ENCODE measurements at regions not wholly inside any gene's neighbourhood (a gene's known extent, or its start where the extent isn't known, plus 50 kb on each side); places are given as distances from the start of the nearest gene placed in this dataset.

DNA sequence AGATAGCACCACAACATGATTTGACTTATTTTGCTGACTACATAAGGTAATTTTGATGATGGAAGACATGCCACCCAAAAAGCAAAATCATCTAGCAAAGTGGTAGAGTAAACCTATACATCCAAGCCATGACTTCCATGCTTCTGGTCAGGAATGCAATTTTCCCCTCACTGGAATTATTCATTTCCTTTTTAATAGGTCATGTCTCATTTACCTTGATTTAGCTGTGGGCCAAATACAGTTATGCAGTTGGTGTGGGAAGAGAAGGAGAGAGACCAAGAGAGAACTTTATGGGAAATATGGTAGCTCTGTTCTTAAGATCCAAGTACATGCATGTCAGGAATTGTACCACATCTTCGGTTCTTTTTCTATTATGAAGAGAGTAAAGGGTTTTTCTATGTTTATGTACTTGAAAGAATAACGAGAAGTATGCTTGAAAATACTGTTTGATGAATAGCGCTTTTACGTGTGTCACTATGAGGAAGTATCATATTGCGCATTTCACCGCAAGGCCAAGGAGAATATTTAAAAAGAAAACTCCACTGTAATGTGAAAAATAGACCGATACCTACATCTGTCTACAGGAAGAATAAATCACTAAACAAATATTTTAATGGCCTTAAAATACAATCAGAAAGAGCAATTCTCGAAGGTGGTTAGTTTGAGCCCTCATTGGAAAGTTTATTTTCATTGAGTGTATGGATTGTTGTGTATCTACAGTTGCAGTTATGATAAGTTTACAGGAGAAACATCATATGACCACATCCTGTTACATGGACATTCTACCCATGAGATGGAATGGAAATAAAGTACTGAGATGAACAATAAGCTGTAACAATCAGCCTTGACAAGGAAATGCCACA lies 134.0 kb downstream of the FOXD1 start:
- no peaks in the 10 kb centered on the region for H3K9me3 Mint-ChIP-seq
- peaks cover 5% of the 10 kb centered on the region for H3K4me1 Mint-ChIP-seq
- H3K27me3 Mint-ChIP-seq = peaks cover 63% of the 10 kb centered on the region
- H3K27ac Mint-ChIP-seq = no peak overlapping the region
- H3K4me3 Mint-ChIP-seq = no peak overlapping the region
- H3K36me3 Mint-ChIP-seq (ENCODE audit: low read depth) = no peaks in the 10 kb centered on the region
- no peak for ATAC-seq (replicated peaks)

DNA sequence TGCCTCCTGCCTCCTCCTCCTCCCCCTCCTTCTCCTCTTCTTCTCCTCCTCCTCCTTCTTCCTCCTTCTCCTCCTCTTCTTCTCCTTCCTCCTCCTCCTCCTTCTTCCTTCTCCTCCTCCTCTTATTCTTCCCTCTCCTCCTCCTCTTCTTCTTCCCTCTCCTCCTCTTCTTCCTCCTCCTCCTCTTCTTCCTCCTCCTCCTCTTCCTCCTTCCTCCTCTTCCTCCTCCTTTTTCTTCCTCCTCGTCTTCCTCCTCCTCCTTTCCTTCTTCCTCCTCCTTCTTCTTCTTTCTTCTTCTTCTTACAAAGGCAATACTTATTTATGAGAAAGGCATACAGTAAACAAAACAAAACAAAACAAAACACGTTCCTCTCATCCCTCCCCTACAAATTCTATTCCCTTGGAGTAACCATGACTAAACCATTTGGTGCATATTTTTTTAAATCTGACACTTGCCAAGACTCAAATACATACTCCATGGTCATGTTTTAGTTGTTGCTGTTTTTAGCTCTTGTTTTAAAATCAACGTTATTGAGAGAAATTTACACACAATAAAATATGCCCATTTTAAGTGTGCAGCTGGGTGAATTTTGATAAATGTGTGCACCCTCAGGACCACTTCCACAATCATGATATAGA lies 135.6 kb downstream of the FOXD1 start:
- no peak overlapping the region for H3K27ac Mint-ChIP-seq
- H3K4me1 Mint-ChIP-seq = peaks cover 5% of the 10 kb centered on the region
- H3K27me3 Mint-ChIP-seq = peaks cover 58% of the 10 kb centered on the region
- no peaks in the 10 kb centered on the region for H3K9me3 Mint-ChIP-seq
- no peak for ATAC-seq (replicated peaks)
- no peaks in the 10 kb centered on the region for H3K36me3 Mint-ChIP-seq (ENCODE audit: low read depth)
- no peak overlapping the region for H3K4me3 Mint-ChIP-seq

GRCh38 chr5:73312146-73312871 lies 136.3 kb downstream of the FOXD1 start:
- Mint-ChIP-seq H3K4me1 (peaks cover 5% of the 10 kb centered on the region), H3K9me3 (no peaks in the 10 kb centered on the region), H3K4me3 (no peak overlapping the region), H3K27me3 (peaks cover 63% of the 10 kb centered on the region), H3K27ac (no peak overlapping the region), H3K36me3 (ENCODE audit: low read depth) (no peaks in the 10 kb centered on the region)
- peak; percentile 26 for ATAC-seq (replicated peaks)

- Mint-ChIP-seq H3K4me1 (peaks cover 5% of the 10 kb centered on the region), H3K4me3 (no peak overlapping the region), H3K27me3 (peaks cover 65% of the 10 kb centered on the region), H3K27ac (no peak overlapping the region), H3K9me3 (no peaks in the 10 kb centered on the region), H3K36me3 (ENCODE audit: low read depth) (no peaks in the 10 kb centered on the region)
- ATAC-seq (replicated peaks) = no peak
Observed at GRCh38 chr5:73311291-73312110, 137.1 kb downstream of the FOXD1 start.

- no peak for ATAC-seq (replicated peaks)
Observed at GRCh38 chr5:73307645-73308355, 134.8 kb downstream of the TMEM174 start.

DNA sequence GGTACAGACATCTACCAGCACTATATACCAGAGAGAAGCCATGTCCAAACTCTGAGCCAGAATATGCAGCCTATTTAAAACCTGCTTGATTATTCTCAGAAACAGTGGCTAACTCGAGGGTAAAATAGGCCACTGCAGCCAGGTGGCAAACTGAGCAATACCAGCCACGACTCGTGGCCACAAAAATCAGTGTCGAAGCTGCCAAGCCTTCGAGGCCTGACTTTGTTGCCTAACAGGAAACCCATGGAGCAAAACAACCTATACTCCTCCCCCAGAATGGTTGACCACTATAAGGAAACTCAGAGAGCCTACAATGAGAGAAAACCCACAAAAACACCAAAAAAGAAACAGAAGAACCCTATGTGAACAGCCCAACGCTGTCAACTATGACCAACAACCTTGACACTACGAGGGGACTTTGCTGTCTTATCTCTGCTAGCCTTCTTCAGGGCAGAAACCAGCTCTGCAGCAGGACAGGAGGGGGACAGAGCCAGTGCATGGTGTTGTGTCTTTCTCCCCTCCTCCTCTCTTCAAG lies 133.8 kb downstream of the TMEM174 start:
- H3K4me1 Mint-ChIP-seq = no peaks in the 10 kb centered on the region
- ATAC-seq (replicated peaks) = no peak
- H3K27me3 Mint-ChIP-seq = peaks cover 64% of the 10 kb centered on the region
- no peak overlapping the region for H3K4me3 Mint-ChIP-seq
- H3K9me3 Mint-ChIP-seq = no peaks in the 10 kb centered on the region
- H3K27ac Mint-ChIP-seq = no peak overlapping the region
- peaks cover 4% of the 10 kb centered on the region for H3K36me3 Mint-ChIP-seq (ENCODE audit: low read depth)

More at GRCh38 chr5:73307645-73308355, 134.8 kb downstream of the TMEM174 start:
- peaks cover under 1% of the 10 kb centered on the region for H3K4me1 Mint-ChIP-seq
- H3K4me3 Mint-ChIP-seq = no peak overlapping the region
- H3K27me3 Mint-ChIP-seq = peaks cover 64% of the 10 kb centered on the region
- no peak overlapping the region for H3K27ac Mint-ChIP-seq
- H3K36me3 Mint-ChIP-seq (ENCODE audit: low read depth) = peaks cover 2% of the 10 kb centered on the region
- no peaks in the 10 kb centered on the region for H3K9me3 Mint-ChIP-seq

DNA sequence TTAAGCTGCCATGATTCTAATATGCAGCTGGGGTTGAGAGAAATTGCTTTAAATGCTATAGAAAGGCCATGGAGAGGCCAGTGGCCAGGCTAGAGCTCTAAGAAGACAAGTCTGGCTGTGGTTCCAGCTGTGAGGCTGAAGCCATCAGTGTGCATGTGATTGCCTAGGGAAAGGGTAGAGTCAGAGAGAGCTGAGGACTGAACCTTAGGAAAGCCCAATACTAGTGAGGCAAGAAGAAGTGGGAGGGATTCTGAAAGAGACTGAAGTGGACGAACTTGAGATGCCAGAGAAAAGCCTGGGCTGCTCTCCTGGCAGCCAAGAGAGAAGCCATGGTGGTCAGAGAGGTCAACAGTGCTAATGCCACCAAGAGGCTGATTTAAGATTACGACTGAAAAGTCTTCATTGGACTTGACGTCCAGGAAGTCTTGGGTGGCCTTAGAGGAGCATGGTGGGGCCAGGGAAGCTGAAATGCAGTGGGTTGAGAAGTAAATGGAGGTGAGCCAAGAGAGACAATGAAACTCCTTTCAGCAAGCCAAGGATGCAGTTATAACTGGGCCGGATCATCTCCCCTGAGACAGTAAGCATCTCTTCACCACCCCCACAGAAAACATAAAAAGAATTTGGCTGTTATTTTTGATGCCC lies 133.2 kb downstream of the TMEM174 start:
- H3K4me3 Mint-ChIP-seq = no peak overlapping the region
- H3K9me3 Mint-ChIP-seq = no peaks in the 10 kb centered on the region

DNA sequence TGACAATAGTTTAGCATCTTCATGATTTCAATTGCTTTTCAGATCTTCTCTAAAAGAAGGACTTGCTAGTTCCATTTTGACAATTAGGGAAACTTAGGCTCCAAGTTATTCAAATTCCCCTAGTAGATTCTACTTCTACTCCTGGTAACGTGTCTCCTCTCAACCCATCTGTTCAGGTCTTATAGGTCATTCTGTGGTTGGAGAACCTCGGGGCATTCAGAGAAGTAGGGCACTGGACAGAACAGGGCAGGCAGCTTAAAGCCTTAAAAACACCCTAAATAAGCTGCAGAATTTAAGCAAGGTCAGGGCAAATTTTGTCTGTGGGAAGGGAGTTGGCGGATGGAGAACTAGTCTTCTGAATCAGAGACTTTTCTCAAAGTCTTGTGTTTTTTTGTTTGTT lies 132.4 kb downstream of the TMEM174 start:
- no peak overlapping the region for H3K4me3 Mint-ChIP-seq
- H3K36me3 Mint-ChIP-seq (ENCODE audit: low read depth) = peaks cover 4% of the 10 kb centered on the region
- no peaks in the 10 kb centered on the region for H3K4me1 Mint-ChIP-seq
- H3K9me3 Mint-ChIP-seq = no peaks in the 10 kb centered on the region
- H3K27ac Mint-ChIP-seq = no peak overlapping the region
- ATAC-seq (replicated peaks) = no peak
- peaks cover 73% of the 10 kb centered on the region for H3K27me3 Mint-ChIP-seq

More for the DNA sequence above, 133.2 kb downstream of the TMEM174 start:
- peaks cover 66% of the 10 kb centered on the region for H3K27me3 Mint-ChIP-seq
- no peak for ATAC-seq (replicated peaks)
- H3K36me3 Mint-ChIP-seq (ENCODE audit: low read depth) = peaks cover 4% of the 10 kb centered on the region
- no peaks in the 10 kb centered on the region for H3K4me1 Mint-ChIP-seq
- no peak overlapping the region for H3K27ac Mint-ChIP-seq

GRCh38 chr5:73304381-73304780 lies 131.4 kb downstream of the TMEM174 start:
- Mint-ChIP-seq H3K36me3 (ENCODE audit: low read depth) (peaks cover 4% of the 10 kb centered on the region), H3K27ac (no peak overlapping the region), H3K9me3 (no peaks in the 10 kb centered on the region), H3K4me3 (no peak overlapping the region), H3K4me1 (no peaks in the 10 kb centered on the region), H3K27me3 (peaks cover 76% of the 10 kb centered on the region)
- no peak for ATAC-seq (replicated peaks)

DNA sequence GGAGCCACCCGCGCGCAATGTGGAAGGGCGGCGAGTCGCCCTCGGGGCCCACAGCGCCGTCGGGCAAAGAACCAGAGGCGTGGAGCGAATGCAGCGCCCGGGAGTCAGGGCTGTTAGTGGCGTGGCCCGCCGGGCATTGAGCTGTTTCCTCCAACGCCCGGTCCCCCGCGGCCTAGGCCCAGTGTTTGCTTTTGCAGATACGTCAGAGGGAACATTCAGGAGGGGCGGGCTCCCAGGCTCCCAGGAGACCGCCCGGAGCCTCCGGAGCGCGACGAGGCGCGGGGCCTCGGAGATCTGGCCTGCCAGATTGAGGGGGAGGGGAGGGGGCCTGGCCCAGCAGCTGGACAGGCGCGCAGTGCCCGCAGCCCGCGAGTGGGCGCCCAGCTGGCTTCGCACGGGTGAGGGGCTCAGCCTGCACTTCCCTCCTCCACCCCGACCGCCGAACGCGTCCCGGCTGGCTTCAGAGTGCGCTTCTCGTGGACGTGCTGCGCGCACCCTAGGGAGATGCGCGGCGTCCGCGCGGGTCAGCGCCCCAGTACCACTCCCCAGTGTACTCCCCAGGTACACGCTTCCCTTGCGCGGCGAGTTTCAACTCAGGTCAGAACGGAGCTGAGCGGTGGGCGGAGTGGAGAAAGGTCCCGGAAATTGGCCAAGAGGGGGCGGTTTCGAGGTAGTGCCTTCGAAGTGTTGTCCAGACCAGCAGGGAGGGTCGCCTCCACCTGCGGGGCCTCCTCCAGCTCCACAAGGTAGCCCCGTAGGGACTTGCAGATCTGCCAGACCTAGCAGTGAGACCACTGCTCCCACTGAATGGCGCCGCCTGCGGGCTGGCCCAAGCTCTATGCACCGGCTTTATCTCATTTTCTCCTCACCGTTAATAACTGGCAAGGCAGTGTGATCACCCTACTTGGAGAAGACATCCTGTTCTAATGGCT lies 130.4 kb downstream of the TMEM174 start:
- Mint-ChIP-seq H3K4me1 (peaks cover 4% of the 10 kb centered on the region), H3K27me3 (peaks cover 80% of the 10 kb centered on the region), H3K9me3 (no peaks in the 10 kb centered on the region), H3K27ac (no peak overlapping the region), H3K36me3 (ENCODE audit: low read depth) (peaks cover 4% of the 10 kb centered on the region), H3K4me3 (no peak overlapping the region)
- ATAC-seq (replicated peaks) = no peak

- Mint-ChIP-seq H3K4me3 (no peak overlapping the region), H3K36me3 (ENCODE audit: low read depth) (peaks cover 4% of the 10 kb centered on the region), H3K4me1 (peaks cover 4% of the 10 kb centered on the region), H3K27me3 (peaks cover 77% of the 10 kb centered on the region), H3K27ac (no peak overlapping the region), H3K9me3 (no peaks in the 10 kb centered on the region)
- no peak for ATAC-seq (replicated peaks)
Observed at GRCh38 chr5:73302797-73303147, 129.8 kb downstream of the TMEM174 start.

DNA sequence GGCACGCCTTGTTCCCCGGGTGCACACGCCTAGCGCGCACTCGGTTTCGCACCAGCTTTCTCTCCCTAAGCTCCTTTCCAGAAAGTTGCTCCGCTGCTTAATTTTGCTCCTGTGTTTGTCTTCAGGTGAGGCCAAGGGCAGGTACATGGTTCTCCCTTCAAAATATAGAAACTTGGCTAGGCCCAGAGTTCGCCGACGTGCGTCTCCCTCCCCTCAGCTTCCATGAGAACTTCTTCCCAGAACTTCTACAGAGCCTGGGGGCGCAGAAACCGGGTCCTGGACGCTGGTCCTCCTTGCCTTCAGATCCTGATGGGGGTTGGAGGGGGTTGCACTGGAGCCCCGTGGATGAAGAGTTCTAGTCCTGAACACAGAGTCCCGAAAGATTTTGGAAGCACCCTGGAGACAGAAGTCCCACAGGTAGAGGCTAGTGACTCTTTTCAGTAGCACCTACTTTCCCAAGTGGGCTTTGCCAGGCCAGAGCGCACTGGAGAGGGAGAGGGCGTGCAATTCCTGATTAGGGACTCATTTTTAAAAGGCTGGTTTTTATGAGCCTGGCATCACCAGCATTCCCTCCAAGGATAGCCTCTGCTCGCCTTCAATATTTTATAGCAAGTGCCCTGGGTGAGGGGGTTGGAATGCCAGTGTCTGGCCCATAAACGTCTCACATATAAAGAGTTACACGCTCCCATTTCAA lies 128.4 kb downstream of the TMEM174 start:
- H3K27me3 Mint-ChIP-seq = peaks cover 78% of the 10 kb centered on the region
- ATAC-seq (replicated peaks) = no peak
- H3K9me3 Mint-ChIP-seq = no peaks in the 10 kb centered on the region
- peaks cover 4% of the 10 kb centered on the region for H3K4me1 Mint-ChIP-seq
- H3K27ac Mint-ChIP-seq = no peak overlapping the region
- H3K4me3 Mint-ChIP-seq = no peak overlapping the region
- peaks cover 4% of the 10 kb centered on the region for H3K36me3 Mint-ChIP-seq (ENCODE audit: low read depth)

Measured in activated T-helper 17 cell treated with anti-CD3 and anti-CD28 coated beads, Interleukin-2, amount 50 U/mL, for 72 hours (primary cell).